GM21390 (cell line): ENCODE measurements at regions not wholly inside any gene's neighbourhood (a gene's known extent, or its start where the extent isn't known, plus 50 kb on each side); places are given as distances from the start of the nearest gene placed in this dataset.

ENCODE experiments used
- ATAC-seq: cut with Tn5 transposase; IDR thresholded peaks from one replicate; pipeline ENCODE4 v1.9.1; 2021; ENCODE audit not compliant: unreplicated experiment

- no peak for ATAC-seq
These were observed 653.4 kb upstream of the ZNF608 start for GRCh38 chr5:125399885-125400284.

- no peak for ATAC-seq
These were observed 655.5 kb upstream of the ZNF608 start for GRCh38 chr5:125401724-125402622.

- no peak for ATAC-seq
These were observed 656.3 kb upstream of the ZNF608 start for GRCh38 chr5:125402787-125403186.

GRCh38 chr5:125404056-125404455 is 657.6 kb upstream of the ZNF608 start:
- no peak for ATAC-seq

- peak; percentile 35 for ATAC-seq
These were observed 662.2 kb upstream of the ZNF608 start for GRCh38 chr5:125408448-125409233.

- no peak for ATAC-seq
These were observed 662.9 kb upstream of the ZNF608 start for GRCh38 chr5:125409234-125409860.

- ATAC-seq = no peak
These were observed 663.6 kb upstream of the ZNF608 start for GRCh38 chr5:125409861-125410536.

- ATAC-seq = no peak
These were observed 664.2 kb upstream of the ZNF608 start for GRCh38 chr5:125410537-125411070.

GRCh38 chr5:125411071-125411743 is 664.8 kb upstream of the ZNF608 start:
- peak; percentile 56 for ATAC-seq

- ATAC-seq = peak; percentile 57
These were observed 665.5 kb upstream of the ZNF608 start for GRCh38 chr5:125411744-125412560.

- ATAC-seq = peak; percentile 43
These were observed 666.4 kb upstream of the ZNF608 start for GRCh38 chr5:125412561-125413495.

- no peak for ATAC-seq
These were observed 667.2 kb upstream of the ZNF608 start for GRCh38 chr5:125413496-125414274.

- ATAC-seq = no peak
These were observed 668.7 kb upstream of the ZNF608 start for GRCh38 chr5:125415126-125415525.

GRCh38 chr5:125416055-125416454 is 669.6 kb upstream of the ZNF608 start:
- no peak for ATAC-seq

- no peak for ATAC-seq
These were observed 674.6 kb upstream of the ZNF608 start for GRCh38 chr5:125421006-125421405.

GRCh38 chr5:125422342-125422741 is 675.9 kb upstream of the ZNF608 start:
- no peak for ATAC-seq

- ATAC-seq = no peak
These were observed 678.1 kb upstream of the ZNF608 start for GRCh38 chr5:125424402-125425141.
